GM18511 (cell line): ENCODE measurements at regions not wholly inside any gene's neighbourhood (a gene's known extent, or its start where the extent isn't known, plus 50 kb on each side); places are given as distances from the start of the nearest gene placed in this dataset.

Experiments used
- ATAC-seq: cut with Tn5 transposase; IDR thresholded peaks from one replicate; pipeline ENCODE4 v1.9.1; 2021; ENCODE audit warnings: mild to moderate bottlenecking, moderate library complexity; ENCODE audit not compliant: unreplicated experiment

- no peak for ATAC-seq
Observed at GRCh38 chr2:145366341-145366740, 846.4 kb upstream of the ZEB2 start.

- ATAC-seq = no peak
Observed at GRCh38 chr2:145360129-145360790, 840.3 kb upstream of the ZEB2 start.

- no peak for ATAC-seq
Observed at GRCh38 chr2:145359561-145359960, 839.6 kb upstream of the ZEB2 start.

GRCh38 chr2:145356056-145356455 lies 836.1 kb upstream of the ZEB2 start:
- no peak for ATAC-seq

- no peak for ATAC-seq
Observed at GRCh38 chr2:145352484-145352883, 832.6 kb upstream of the ZEB2 start.

- no peak for ATAC-seq
Observed at GRCh38 chr2:145351864-145352425, 832.0 kb upstream of the ZEB2 start.

- ATAC-seq = no peak
Observed at GRCh38 chr2:145350011-145350410, 830.1 kb upstream of the ZEB2 start.

- no peak for ATAC-seq
Observed at GRCh38 chr2:145344076-145344724, 824.3 kb upstream of the ZEB2 start.

GRCh38 chr2:145343287-145343686 lies 823.4 kb upstream of the ZEB2 start:
- no peak for ATAC-seq

GRCh38 chr2:145341536-145341935 lies 821.6 kb upstream of the ZEB2 start:
- no peak for ATAC-seq

GRCh38 chr2:145339646-145340045 lies 819.7 kb upstream of the ZEB2 start:
- ATAC-seq = no peak

- ATAC-seq = no peak
Observed at GRCh38 chr2:145332210-145332898, 812.4 kb upstream of the ZEB2 start.

GRCh38 chr2:145329971-145330370 lies 810.1 kb upstream of the ZEB2 start:
- no peak for ATAC-seq

- ATAC-seq = no peak
Observed at GRCh38 chr2:145325485-145325884, 805.6 kb upstream of the ZEB2 start.

GRCh38 chr2:145324748-145325147 lies 804.8 kb upstream of the ZEB2 start:
- no peak for ATAC-seq

GRCh38 chr2:145323512-145323911 lies 803.6 kb upstream of the ZEB2 start:
- ATAC-seq = no peak

- peak; percentile 68 for ATAC-seq
Observed at GRCh38 chr2:145321344-145321743, 801.4 kb upstream of the ZEB2 start.

GRCh38 chr2:145316496-145316895 lies 796.6 kb upstream of the ZEB2 start:
- ATAC-seq = no peak

GRCh38 chr2:145315053-145315452 lies 795.1 kb upstream of the ZEB2 start:
- no peak for ATAC-seq

GRCh38 chr2:145314119-145314633 lies 794.3 kb upstream of the ZEB2 start:
- no peak for ATAC-seq

GRCh38 chr2:145305889-145306288 lies 786.0 kb upstream of the ZEB2 start:
- ATAC-seq = no peak

- no peak for ATAC-seq
Observed at GRCh38 chr2:145304501-145304900, 784.6 kb upstream of the ZEB2 start.
